Neural progenitor cell (in vitro differentiated cells): ENCODE measurements at regions not wholly inside any gene's neighbourhood (a gene's known extent, or its start where the extent isn't known, plus 50 kb on each side); places are given as distances from the start of the nearest gene placed in this dataset.

Experiments used
- EZH2 ChIP-seq: fragments of 200-600 bp; sonication (generic); IDR thresholded peaks from 2 replicates; pipeline ENCODE4 v1.6.1; 2017; ENCODE audit warnings: antibody characterized with exemption, mild to moderate bottlenecking, moderate library complexity
- TF ChIP-seq, protein P1 (sequence below): fragments of 200-600 bp; sonication (generic); IDR thresholded peaks from 2 replicates; pipeline ENCODE4 v1.5.1; 2017; ENCODE audit warnings: antibody characterized with exemption, mild to moderate bottlenecking

DNA sequence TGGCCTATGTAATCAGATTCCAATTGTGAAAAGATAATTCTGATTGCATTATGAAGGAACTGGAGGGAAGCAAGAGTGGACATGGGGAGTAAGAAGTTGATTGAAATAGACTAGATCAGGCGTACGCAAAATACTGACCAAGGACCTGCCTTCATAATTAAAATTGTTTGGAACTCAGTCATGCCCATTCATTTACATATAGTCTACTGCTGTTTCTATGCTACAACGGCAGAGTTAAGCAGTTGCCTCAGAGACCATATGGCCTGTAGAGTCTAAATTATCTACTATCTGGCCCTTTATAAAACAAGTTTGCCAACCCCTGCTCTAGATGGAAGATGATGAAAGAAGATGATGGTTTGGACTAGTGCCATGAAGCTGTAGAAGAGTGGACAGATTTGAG lies 170.0 kb upstream of the ARID2 start:
- TF ChIP-seq, protein P1, sequence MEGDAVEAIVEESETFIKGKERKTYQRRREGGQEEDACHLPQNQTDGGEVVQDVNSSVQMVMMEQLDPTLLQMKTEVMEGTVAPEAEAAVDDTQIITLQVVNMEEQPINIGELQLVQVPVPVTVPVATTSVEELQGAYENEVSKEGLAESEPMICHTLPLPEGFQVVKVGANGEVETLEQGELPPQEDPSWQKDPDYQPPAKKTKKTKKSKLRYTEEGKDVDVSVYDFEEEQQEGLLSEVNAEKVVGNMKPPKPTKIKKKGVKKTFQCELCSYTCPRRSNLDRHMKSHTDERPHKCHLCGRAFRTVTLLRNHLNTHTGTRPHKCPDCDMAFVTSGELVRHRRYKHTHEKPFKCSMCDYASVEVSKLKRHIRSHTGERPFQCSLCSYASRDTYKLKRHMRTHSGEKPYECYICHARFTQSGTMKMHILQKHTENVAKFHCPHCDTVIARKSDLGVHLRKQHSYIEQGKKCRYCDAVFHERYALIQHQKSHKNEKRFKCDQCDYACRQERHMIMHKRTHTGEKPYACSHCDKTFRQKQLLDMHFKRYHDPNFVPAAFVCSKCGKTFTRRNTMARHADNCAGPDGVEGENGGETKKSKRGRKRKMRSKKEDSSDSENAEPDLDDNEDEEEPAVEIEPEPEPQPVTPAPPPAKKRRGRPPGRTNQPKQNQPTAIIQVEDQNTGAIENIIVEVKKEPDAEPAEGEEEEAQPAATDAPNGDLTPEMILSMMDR: no peak
- TF ChIP-seq EZH2: no peak
